ENCODE measurements at regions not wholly inside any gene's neighbourhood (a gene's known extent, or its start where the extent isn't known, plus 50 kb on each side); places are given as distances from the start of the nearest gene placed in this dataset.

GRCh38 chr3:118641608-118642007 is 393.0 kb downstream of the IGSF11 start:
- TF ChIP-seq MXI1 (IDR thresholded peaks at IDR 0.05; ENCODE audit: low read depth, low read length) (peak; percentile 95), ELF1 (IDR thresholded peaks at IDR 0.05) (no peak), POLR2AphosphoS5 (IDR thresholded peaks at IDR 0.05; ENCODE audit: low read depth, low read length) (no peak), RAD21 (IDR thresholded peaks at IDR 0.05; ENCODE audit: low read length) (no peak), NFIC (IDR thresholded peaks at IDR 0.05; ENCODE audit: borderline replicate concordance) (no peak), USF2 (IDR thresholded peaks at IDR 0.05; ENCODE audit: borderline replicate concordance, low read depth, low read length) (no peak), RFX5 (IDR thresholded peaks at IDR 0.05; ENCODE audit: low read length) (0 out of 2 replicates have a peak, but pooled peaks have one; percentile 14), RCOR1 (IDR thresholded peaks at IDR 0.05; ENCODE audit: low read length) (no peak)
- TF ChIP-seq, protein P1, sequence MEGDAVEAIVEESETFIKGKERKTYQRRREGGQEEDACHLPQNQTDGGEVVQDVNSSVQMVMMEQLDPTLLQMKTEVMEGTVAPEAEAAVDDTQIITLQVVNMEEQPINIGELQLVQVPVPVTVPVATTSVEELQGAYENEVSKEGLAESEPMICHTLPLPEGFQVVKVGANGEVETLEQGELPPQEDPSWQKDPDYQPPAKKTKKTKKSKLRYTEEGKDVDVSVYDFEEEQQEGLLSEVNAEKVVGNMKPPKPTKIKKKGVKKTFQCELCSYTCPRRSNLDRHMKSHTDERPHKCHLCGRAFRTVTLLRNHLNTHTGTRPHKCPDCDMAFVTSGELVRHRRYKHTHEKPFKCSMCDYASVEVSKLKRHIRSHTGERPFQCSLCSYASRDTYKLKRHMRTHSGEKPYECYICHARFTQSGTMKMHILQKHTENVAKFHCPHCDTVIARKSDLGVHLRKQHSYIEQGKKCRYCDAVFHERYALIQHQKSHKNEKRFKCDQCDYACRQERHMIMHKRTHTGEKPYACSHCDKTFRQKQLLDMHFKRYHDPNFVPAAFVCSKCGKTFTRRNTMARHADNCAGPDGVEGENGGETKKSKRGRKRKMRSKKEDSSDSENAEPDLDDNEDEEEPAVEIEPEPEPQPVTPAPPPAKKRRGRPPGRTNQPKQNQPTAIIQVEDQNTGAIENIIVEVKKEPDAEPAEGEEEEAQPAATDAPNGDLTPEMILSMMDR (IDR thresholded peaks at IDR 0.05), result no peak
- TF ChIP-seq, protein P2, sequence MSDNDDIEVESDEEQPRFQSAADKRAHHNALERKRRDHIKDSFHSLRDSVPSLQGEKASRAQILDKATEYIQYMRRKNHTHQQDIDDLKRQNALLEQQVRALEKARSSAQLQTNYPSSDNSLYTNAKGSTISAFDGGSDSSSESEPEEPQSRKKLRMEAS (IDR thresholded peaks at IDR 0.05; ENCODE audit: low read depth), result no peak
- TF ChIP-seq, protein P3, sequence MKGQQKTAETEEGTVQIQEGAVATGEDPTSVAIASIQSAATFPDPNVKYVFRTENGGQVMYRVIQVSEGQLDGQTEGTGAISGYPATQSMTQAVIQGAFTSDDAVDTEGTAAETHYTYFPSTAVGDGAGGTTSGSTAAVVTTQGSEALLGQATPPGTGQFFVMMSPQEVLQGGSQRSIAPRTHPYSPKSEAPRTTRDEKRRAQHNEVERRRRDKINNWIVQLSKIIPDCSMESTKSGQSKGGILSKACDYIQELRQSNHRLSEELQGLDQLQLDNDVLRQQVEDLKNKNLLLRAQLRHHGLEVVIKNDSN (IDR thresholded peaks at IDR 0.05; ENCODE audit: borderline replicate concordance, low read depth), result no peak
